H1 (cell line): ENCODE measurements at regions not wholly inside any gene's neighbourhood (a gene's known extent, or its start where the extent isn't known, plus 50 kb on each side); places are given as distances from the start of the nearest gene placed in this dataset.

Experiments used
- CTCF ChIA-PET: fragments of 300-600 bp; sonication (Branson Sonifier 250); formaldehyde crosslinking; loops from one replicate; lab custom pipeline; 2021; ENCODE audit not compliant: partially characterized antibody; lab: Charles Lee
- POLR2A ChIA-PET: fragments of 300-600 bp; sonication (Branson Sonifier 250); formaldehyde crosslinking; loops from one replicate; lab custom pipeline; 2021; ENCODE audit warnings: inconsistent platforms; ENCODE audit not compliant: partially characterized antibody; lab: Charles Lee
- DNase-seq, 2 experiments: peaks; one replicate each; pipeline versions ENCODE4 v3.0.0 to v3.0.0-alpha.2; 2010 to 2022; ENCODE audit warnings: low spot score in 2 of 2, low read depth in 1 of 2, mixed read lengths in 1 of 2
- FAIRE-seq: peaks from 2 replicates; lab custom pipeline; 2011; peaks lifted over from hg19 to GRCh38; lab: Jason Lieb, UNC
- H2AFZ ChIP-seq: 2 replicates; pipeline ENCODE4 v1.8.1; 2012; ENCODE audit warnings: low read length, inconsistent platforms
- H2AK5ac ChIP-seq: 2 replicates; pipeline ENCODE4 v1.6.1; 2013; ENCODE audit warnings: low read depth, low read length
- H2BK120ac ChIP-seq: replicated peaks from 2 replicates; pipeline ENCODE3; 2013; ENCODE audit warnings: low read depth, low read length, inconsistent platforms
- H2BK12ac ChIP-seq: 2 replicates; pipeline ENCODE4 v1.6.1; 2013; ENCODE audit warnings: low read depth, low read length
- H2BK15ac ChIP-seq: 2 replicates; pipeline ENCODE4 v1.6.1; 2013; ENCODE audit warnings: low read length
- H2BK20ac ChIP-seq: 2 replicates; pipeline ENCODE4 v1.6.1; 2013; ENCODE audit warnings: low read length
- H2BK5ac ChIP-seq: 2 replicates; pipeline ENCODE4 v1.6.1; 2013; ENCODE audit warnings: low read depth, low read length
- H3K14ac ChIP-seq: 2 replicates; pipeline ENCODE4 v1.6.1; 2013; ENCODE audit warnings: inconsistent platforms; ENCODE audit not compliant: insufficient read length
- H3K18ac ChIP-seq: 2 replicates; pipeline ENCODE4 v1.6.1; 2013; ENCODE audit warnings: low read length; ENCODE audit errors: extremely low read depth
- H3K23ac ChIP-seq: 2 replicates; pipeline ENCODE4 v1.6.1; 2013; ENCODE audit warnings: inconsistent platforms; ENCODE audit not compliant: insufficient read length
- H3K23me2 ChIP-seq: 2 replicates; pipeline ENCODE4 v1.6.1; 2013; ENCODE audit warnings: low read depth, low read length
- H3K27ac ChIP-seq: 2 replicates; pipeline ENCODE4 v1.6.1; 2011; ENCODE audit warnings: low read depth, low read length, inconsistent platforms
- H3K27me3 ChIP-seq, 4 experiments: replicated peaks in 1 of 4; 1 replicate in 1 of 4; 2 replicates in 3 of 4; pipeline versions ENCODE4 v1.6.1 to v1.8.1; 2011 to 2013; ENCODE audit warnings: low read length in 3 of 4, mild to moderate bottlenecking in 3 of 4, inconsistent platforms in 2 of 4, mixed read lengths in 2 of 4, moderate library complexity in 1 of 4; ENCODE audit not compliant: control insufficient read depth in 3 of 4, insufficient read depth in 3 of 4; ENCODE audit errors: extremely low read depth in 1 of 4
- H3K36me3 ChIP-seq, 4 experiments: 2 replicates each; pipeline versions ENCODE4 v1.6.1 to v1.8.1; 2011 to 2013; ENCODE audit warnings: mild to moderate bottlenecking in 4 of 4, low read length in 3 of 4, moderate library complexity in 2 of 4, control low read depth in 1 of 4, inconsistent platforms in 1 of 4; ENCODE audit not compliant: insufficient read depth in 4 of 4, control insufficient read depth in 2 of 4
- H3K4ac ChIP-seq: replicated peaks from 2 replicates; pipeline ENCODE3; 2013; ENCODE audit warnings: low read length, low read depth, mixed read lengths, inconsistent platforms; ENCODE audit not compliant: insufficient read length
- H3K4me1 ChIP-seq, 4 experiments: replicated peaks in 1 of 4; 1 replicate in 1 of 4; 2 replicates in 3 of 4; pipeline versions ENCODE4 v1.6.1 to v1.8.1; 2011 to 2013; ENCODE audit warnings: low read length in 3 of 4, inconsistent platforms in 2 of 4, mixed read lengths in 1 of 4; ENCODE audit not compliant: insufficient read depth in 4 of 4, control insufficient read depth in 3 of 4
- H3K4me2 ChIP-seq, 2 experiments: 2 replicates each; pipeline versions ENCODE4 v1.6.1 to v1.8.1; 2011 to 2013; ENCODE audit warnings: low read depth in 2 of 2, low read length in 2 of 2, control low read depth in 1 of 2, inconsistent platforms in 1 of 2, mild to moderate bottlenecking in 1 of 2; ENCODE audit not compliant: insufficient read depth in 1 of 2
- H3K4me3 ChIP-seq, 4 experiments: fragments of 200-600, 300-600 bp in 1 of 4; sonication (generic), shearing (Covaris generic), sonication (Bioruptor Twin) in 1 of 4; 2 replicates each; pipeline versions ENCODE4 v1.5.1 to v1.8.1; 2011 to 2016; ENCODE audit warnings: low read length in 4 of 4, low read depth in 3 of 4, control low read depth in 2 of 4, inconsistent platforms in 2 of 4, mild to moderate bottlenecking in 2 of 4, mixed read lengths in 1 of 4, moderate library complexity in 1 of 4; ENCODE audit not compliant: insufficient read depth in 2 of 4; ENCODE audit errors: extremely low read depth in 1 of 4
- H3K56ac ChIP-seq: replicated peaks from 2 replicates; pipeline ENCODE3; 2013; ENCODE audit warnings: low read depth, mild to moderate bottlenecking, mixed read lengths, low read length, inconsistent platforms; ENCODE audit not compliant: insufficient read length
- H3K79me1 ChIP-seq: 2 replicates; pipeline ENCODE4 v1.6.1; 2013; ENCODE audit warnings: low read depth, low read length, control low read depth
- H3K79me2 ChIP-seq, 2 experiments: 2 replicates each; pipeline versions ENCODE4 v1.6.1 to v1.8.1; 2012 to 2013; ENCODE audit warnings: low read length in 2 of 2, mild to moderate bottlenecking in 2 of 2, inconsistent platforms in 1 of 2; ENCODE audit not compliant: insufficient read depth in 2 of 2, control insufficient read depth in 1 of 2
- H3K9ac ChIP-seq, 4 experiments: replicated peaks in 1 of 4; 1 replicate in 1 of 4; 2 replicates in 3 of 4; pipeline versions ENCODE4 v1.6.1 to v1.8.1; 2011 to 2013; ENCODE audit warnings: low read depth in 3 of 4, low read length in 3 of 4, control low read depth in 2 of 4, mild to moderate bottlenecking in 2 of 4, moderate library complexity in 2 of 4, inconsistent platforms in 1 of 4; ENCODE audit errors: extremely low read depth in 1 of 4
- H3K9me3 ChIP-seq, 2 experiments: 2 replicates each; pipeline versions ENCODE4 v1.6.1 to v1.8.1; 2012 to 2013; ENCODE audit warnings: mild to moderate bottlenecking in 2 of 2, moderate library complexity in 2 of 2, control low read depth in 1 of 2, inconsistent platforms in 1 of 2, low read depth in 1 of 2, low read length in 1 of 2, mixed read lengths in 1 of 2; ENCODE audit not compliant: insufficient read depth in 2 of 2
- H4K20me1 ChIP-seq, 2 experiments: replicated peaks in 1 of 2; 2 replicates each; pipeline versions ENCODE3 to v1.8.1; 2011 to 2013; ENCODE audit warnings: inconsistent platforms in 2 of 2, low read length in 2 of 2, mild to moderate bottlenecking in 1 of 2; ENCODE audit not compliant: insufficient read depth in 2 of 2, control insufficient read depth in 1 of 2
- H4K5ac ChIP-seq: 2 replicates; pipeline ENCODE4 v1.6.1; 2013; ENCODE audit warnings: low read length, low read depth, mixed read lengths, inconsistent platforms; ENCODE audit not compliant: insufficient read length
- H4K8ac ChIP-seq: 2 replicates; pipeline ENCODE4 v1.8.0; 2013; ENCODE audit warnings: mild to moderate bottlenecking, moderate library complexity, low read length, inconsistent platforms; ENCODE audit not compliant: insufficient read depth; ENCODE audit errors: extremely low read depth
- H4K91ac ChIP-seq: replicated peaks from 2 replicates; pipeline ENCODE3; 2013; ENCODE audit warnings: low read length, mixed read lengths, inconsistent platforms; ENCODE audit not compliant: insufficient read length
- HDAC6 ChIP-seq: IDR thresholded peaks from one replicate; pipeline ENCODE4 v1.7.1; 2012; ENCODE audit warnings: low read depth, mild to moderate bottlenecking, inconsistent platforms, low read length, moderate library complexity
- PHF8 ChIP-seq: fragments of 200-600 bp; sonication (generic); conservative IDR thresholded peaks from 2 replicates; pipeline ENCODE4 v1.7.1; 2012; ENCODE audit warnings: low read depth, mild to moderate bottlenecking, inconsistent platforms, low read length, moderate library complexity
- SIN3A ChIP-seq, 2 experiments: IDR thresholded peaks in 1 of 2; conservative IDR thresholded peaks in 1 of 2; 2 replicates each; pipeline ENCODE4 v1.6.1; 2011 to 2012; ENCODE audit warnings: low read length in 2 of 2, improper control_type of control experiment in 1 of 2, low read depth in 1 of 2, mild to moderate bottlenecking in 1 of 2
- TBP ChIP-seq: IDR thresholded peaks from 2 replicates; pipeline ENCODE4 v1.6.1; 2011; ENCODE audit warnings: low read depth, low read length, improper control_type of control experiment
- whole genome bisulfite sequencing, 2 experiments: shearing (Covaris generic) in 1 of 2; methylation state at CpG; one replicate each; pipeline versions ENCODE4 v1.1.6 to v1.1.7; 2013 to 2015; ENCODE audit warnings: low lambda C conversion rate in 2 of 2, mixed read lengths in 2 of 2, inconsistent platforms in 1 of 2, low coverage in 1 of 2, missing lambda C conversion rate in 1 of 2; ENCODE audit not compliant: insufficient replicate concordance in 2 of 2, insufficient coverage in 1 of 2, insufficient read length in 1 of 2; ENCODE audit errors: extremely low coverage in 1 of 2, missing lambda C conversion rate in 1 of 2; 5-methylcytosine and 5-hydroxymethylcytosine counted together

DNA sequence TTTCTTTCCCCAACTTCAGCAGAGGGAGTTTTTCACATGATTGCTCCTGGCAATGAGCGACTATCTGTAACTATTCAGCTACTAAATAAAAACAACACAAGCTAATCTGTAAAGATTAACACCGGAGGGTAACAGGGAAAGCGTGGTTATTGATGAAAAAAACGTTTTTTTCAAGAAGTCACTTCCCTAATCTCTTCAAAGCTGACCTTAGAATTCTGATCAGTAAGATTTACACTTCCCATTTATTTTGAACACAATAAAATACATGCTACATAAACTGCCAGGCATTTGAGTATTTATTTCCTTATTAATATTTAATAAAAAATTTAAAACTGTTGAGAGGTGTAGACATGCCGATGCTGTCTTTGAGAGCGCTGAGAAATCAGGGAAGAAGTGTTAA lies 207.4 kb upstream of the HDAC4 start:
- no peak overlapping the region for H2BK5ac ChIP-seq
- H3K4me3 ChIP-seq: no peak overlapping the region
- no peak overlapping the region for H3K4ac ChIP-seq
- 84% methylated on average over 6 of the region's 6 CpGs; no CpG with 5 or more reads in 1 of the 2 experiments for WGBS, 2 experiments
- H3K14ac ChIP-seq: no peak overlapping the region
- TF ChIP-seq PHF8: no peak
- TF ChIP-seq TBP: no peak
- no peak for TF ChIP-seq HDAC6
- no peak for TF ChIP-seq SIN3A (conservative IDR thresholded peaks at IDR 0.05 in 1 of 2, IDR thresholded peaks at IDR 0.05 in 1 of 2; ENCODE audit: low read depth in 1 of 2, low read length in 2 of 2)
- H3K27me3 ChIP-seq: no peaks in the 10 kb centered on the region
- no peak for DNase-seq
- H2AK5ac ChIP-seq: no peak overlapping the region
- H4K8ac ChIP-seq: no peak overlapping the region
- H3K4me2 ChIP-seq: no peak overlapping the region
- H2BK20ac ChIP-seq: no peak overlapping the region
- no peak overlapping the region for H2BK12ac ChIP-seq
- H3K4me1 ChIP-seq: peaks cover 0 to 8% (median 3%) of the 10 kb centered on the region in 4 experiments; a peak in 5 of 7 replicates
- H3K36me3 ChIP-seq: no peaks in the 10 kb centered on the region
- H3K9ac ChIP-seq: no peak overlapping the region
- H3K23ac ChIP-seq: no peak overlapping the region
- H4K5ac ChIP-seq: no peak overlapping the region
- no peak overlapping the region for H2BK120ac ChIP-seq
- peak overlapping the region; percentile 93; the same call in 1 of the 2 replicates for H2AFZ ChIP-seq
- H3K56ac ChIP-seq: no peak overlapping the region
- H3K18ac ChIP-seq: no peak overlapping the region
- H3K9me3 ChIP-seq: no peaks in the 10 kb centered on the region; a peak in 1 of 4 replicates
- no peak overlapping the region for H4K91ac ChIP-seq
- no peaks in the 10 kb centered on the region for H3K79me2 ChIP-seq
- H3K23me2 ChIP-seq: no peaks in the 10 kb centered on the region
- no peak for FAIRE-seq
- ChIA-PET CTCF (no interaction called here), POLR2A (no interaction called here)
- H3K27ac ChIP-seq: no peak overlapping the region
- H4K20me1 ChIP-seq: no peaks in the 10 kb centered on the region
- H3K79me1 ChIP-seq: no peaks in the 10 kb centered on the region
- no peak overlapping the region for H2BK15ac ChIP-seq
